Fibroblast of upper back skin (primary cell): ENCODE measurements at regions not wholly inside any gene's neighbourhood (a gene's known extent, or its start where the extent isn't known, plus 50 kb on each side); places are given as distances from the start of the nearest gene placed in this dataset.

Experiments used
- DNase-seq: peaks from one replicate; pipeline ENCODE4 v3.0.0-alpha.2; 2013

GRCh38 chr11:116471608-116472256, 301.1 kb downstream of the BUD13 start:
- peak; percentile 98 for DNase-seq

- no peak for DNase-seq
These were observed 304.1 kb downstream of the BUD13 start for GRCh38 chr11:116468699-116469098.

GRCh38 chr11:116467823-116468222, 305.0 kb downstream of the BUD13 start:
- DNase-seq: peak; percentile 94

GRCh38 chr11:116466801-116467200, 306.0 kb downstream of the BUD13 start:
- DNase-seq: peak; percentile 14

- DNase-seq: no peak
These were observed 306.6 kb downstream of the BUD13 start for GRCh38 chr11:116466191-116466590.

GRCh38 chr11:116465056-116465455, 307.7 kb downstream of the BUD13 start:
- DNase-seq: peak; percentile 47

- peak; percentile 29 for DNase-seq
These were observed 311.0 kb downstream of the BUD13 start for GRCh38 chr11:116461789-116462188.

- DNase-seq: no peak
These were observed 312.4 kb downstream of the BUD13 start for GRCh38 chr11:116460156-116460920.

- DNase-seq: no peak
These were observed 313.4 kb downstream of the BUD13 start for GRCh38 chr11:116459185-116460045.

- no peak for DNase-seq
These were observed 314.2 kb downstream of the BUD13 start for GRCh38 chr11:116458546-116458945.

GRCh38 chr11:116457336-116458007, 315.3 kb downstream of the BUD13 start:
- DNase-seq: no peak

GRCh38 chr11:116454951-116455350, 317.8 kb downstream of the BUD13 start:
- no peak for DNase-seq

GRCh38 chr11:116454020-116454645, 318.7 kb downstream of the BUD13 start:
- peak; percentile 64 for DNase-seq

GRCh38 chr11:116452461-116452860, 320.3 kb downstream of the BUD13 start:
- DNase-seq: no peak

- no peak for DNase-seq
These were observed 323.3 kb downstream of the BUD13 start for GRCh38 chr11:116449522-116449921.

GRCh38 chr11:116446048-116446941, 326.5 kb downstream of the BUD13 start:
- no peak for DNase-seq

- DNase-seq: no peak
These were observed 327.4 kb downstream of the BUD13 start for GRCh38 chr11:116445108-116446047.

- peak; percentile 20 for DNase-seq
These were observed 330.5 kb downstream of the BUD13 start for GRCh38 chr11:116442238-116442752.

- no peak for DNase-seq
These were observed 333.5 kb downstream of the BUD13 start for GRCh38 chr11:116439361-116439677.
